Amygdala (tissue), 56 donors: ENCODE measurements at regions not wholly inside any gene's neighbourhood (a gene's known extent, or its start where the extent isn't known, plus 50 kb on each side); places are given as distances from the start of the nearest gene placed in this dataset.
"Not testable (repeated sequence)": the region's sequence is repeated elsewhere in the genome, so short reads cannot be mapped to it uniquely, and the experiment has no call there.

Source experiments
- DNase-seq, 56 donors: peaks; one replicate each; lab custom pipeline; 2025; lab: John Stamatoyannopoulos, UW

DNA sequence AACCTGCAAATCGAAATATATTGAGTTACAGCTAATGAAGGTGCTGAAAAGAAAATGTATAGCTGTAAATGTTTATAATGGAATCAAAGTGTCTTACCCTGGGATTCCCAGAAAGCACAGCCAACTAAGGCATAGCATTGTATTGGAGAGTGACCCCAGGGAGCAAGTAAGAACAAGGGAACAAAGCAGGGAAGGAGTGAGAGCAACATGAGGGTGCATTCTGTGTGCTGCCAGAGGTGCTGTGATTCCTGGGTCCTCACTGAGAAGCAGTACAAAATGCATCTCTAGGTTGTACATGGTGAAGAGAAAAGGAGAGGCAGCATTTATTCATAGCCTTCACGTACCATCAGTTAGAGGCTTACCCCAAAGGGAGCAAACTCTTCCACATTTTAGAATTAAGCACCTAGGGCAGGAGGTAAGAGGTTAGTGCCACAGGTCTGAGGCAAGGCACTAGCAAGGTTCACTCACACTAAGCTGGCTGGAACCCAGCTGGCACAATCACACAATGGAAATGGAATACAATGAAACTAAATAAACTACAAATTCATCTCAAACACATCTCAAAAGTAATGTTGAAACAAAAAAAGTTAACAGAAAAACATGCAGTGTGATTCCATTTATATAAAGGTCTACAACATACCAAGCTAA is 151.5 kb upstream of the C2CD4B start:
- DNase-seq = no peak

DNA sequence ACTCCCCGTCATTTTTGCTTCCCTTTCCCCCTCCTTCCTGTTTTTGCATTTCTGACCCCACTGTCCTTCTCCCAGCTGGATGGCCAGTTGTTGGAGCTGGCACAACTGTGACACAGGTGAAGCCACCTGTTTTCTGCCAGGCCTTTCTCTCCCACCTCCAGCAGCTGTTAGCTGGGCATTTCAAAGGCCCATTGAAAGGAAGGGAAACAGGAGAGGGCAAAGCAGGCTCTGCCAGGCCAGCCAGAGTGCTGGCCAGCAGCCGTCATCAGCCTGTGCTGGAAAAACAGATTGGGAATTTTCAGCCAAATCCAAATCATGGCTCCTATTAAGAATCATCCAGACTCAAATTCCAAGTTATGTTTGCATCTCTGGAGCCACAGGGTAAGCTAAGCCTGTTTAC is 155.2 kb upstream of the C2CD4B start:
- peak in 1 of 56 donors; percentile 29 for DNase-seq

DNA sequence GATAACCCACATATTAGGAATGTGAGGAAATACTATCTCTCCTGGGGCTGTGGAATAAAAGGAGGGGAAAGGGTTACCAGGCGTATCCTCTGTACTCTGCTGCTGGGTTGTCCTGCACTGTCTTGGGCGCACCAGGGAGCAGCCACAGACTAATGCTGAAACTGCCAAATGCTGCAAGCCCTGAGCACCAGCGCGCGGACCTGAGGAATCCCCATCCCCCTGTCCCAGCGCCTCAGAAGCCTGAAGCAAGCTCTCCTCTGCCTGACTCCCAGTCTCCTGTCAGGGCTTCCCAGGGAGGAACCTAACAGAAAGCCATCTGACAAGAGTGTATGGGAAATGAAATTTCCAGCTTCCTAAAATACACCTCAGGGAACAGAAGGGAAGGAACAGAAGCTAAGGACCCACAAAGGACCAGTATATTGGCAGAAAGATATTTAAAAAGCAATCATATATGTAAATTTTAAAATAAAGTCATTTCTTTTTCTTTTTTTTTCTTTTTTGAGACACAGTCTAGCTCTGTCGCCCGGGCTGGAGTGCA is 158.3 kb upstream of the C2CD4B start:
- no peak for DNase-seq

DNA sequence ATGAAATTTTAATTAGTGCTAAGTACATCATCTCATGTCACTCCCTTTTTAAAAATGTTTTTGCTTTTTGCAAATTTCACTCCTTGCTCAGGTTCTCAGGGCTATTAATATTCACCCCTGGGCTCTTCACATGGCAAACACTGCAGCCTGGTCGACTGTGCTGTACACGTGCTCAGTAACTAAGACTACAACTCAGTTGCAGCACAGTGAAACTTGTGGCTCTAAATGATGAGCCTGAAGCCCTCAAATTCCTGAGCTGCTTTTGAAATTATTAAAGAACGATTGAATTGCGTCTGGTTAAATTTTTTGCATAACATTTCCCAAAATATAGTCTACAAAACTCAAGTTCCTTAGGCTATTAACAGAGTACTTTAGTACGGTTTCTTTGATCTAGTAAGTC is 159.3 kb upstream of the C2CD4B start:
- no peak for DNase-seq

- DNase-seq = no peak
Observed at GRCh38 chr15:62325597-62325996, 160.5 kb upstream of the C2CD4B start.

- no peak for DNase-seq
Observed at GRCh38 chr15:62326460-62327011, 161.5 kb upstream of the C2CD4B start.

DNA sequence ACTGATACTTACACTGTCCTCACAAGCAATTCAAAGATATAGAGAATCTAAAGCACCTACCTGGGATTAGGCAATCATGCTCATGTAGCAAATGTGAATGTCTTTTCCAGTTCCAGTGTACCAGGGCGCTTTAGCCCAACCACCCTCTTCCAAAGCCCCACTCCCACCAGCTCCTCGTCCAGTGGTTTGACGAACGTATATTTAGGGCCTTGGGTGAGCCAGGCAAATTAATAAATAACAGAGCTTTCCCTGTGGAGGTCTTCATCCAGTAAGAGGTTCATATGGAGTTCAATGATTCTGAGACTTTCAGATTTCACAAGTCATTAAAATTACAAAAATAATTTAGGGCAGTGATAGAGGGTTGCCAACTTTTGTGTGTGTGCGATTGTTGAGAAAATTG is 162.3 kb upstream of the C2CD4B start:
- no peak for DNase-seq

GRCh38 chr15:62332472-62332871 is 167.4 kb upstream of the C2CD4B start:
- DNase-seq = not testable (repeated sequence)

DNA sequence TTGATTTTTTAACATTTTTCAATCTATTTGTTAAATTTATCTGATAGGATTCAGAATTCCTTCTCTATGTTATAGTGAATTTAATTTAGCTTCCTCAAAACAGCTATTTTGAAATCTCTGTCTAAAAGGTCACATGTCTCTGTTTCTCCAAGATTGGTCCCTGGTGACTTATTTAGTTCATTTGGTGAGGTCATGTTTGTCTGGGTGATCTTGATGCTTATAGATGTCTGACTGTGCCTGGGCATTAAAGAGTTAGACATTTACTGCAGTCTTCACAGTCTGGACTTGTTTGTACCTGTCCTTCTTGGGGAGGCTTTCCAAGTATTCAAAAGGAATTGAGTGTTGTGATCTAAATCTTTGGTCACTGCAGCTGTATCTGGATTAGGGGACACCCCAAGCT is 169.5 kb upstream of the C2CD4B start:
- DNase-seq = no peak

GRCh38 chr15:62337934-62338333 is 172.8 kb upstream of the C2CD4B start:
- DNase-seq = no peak

DNA sequence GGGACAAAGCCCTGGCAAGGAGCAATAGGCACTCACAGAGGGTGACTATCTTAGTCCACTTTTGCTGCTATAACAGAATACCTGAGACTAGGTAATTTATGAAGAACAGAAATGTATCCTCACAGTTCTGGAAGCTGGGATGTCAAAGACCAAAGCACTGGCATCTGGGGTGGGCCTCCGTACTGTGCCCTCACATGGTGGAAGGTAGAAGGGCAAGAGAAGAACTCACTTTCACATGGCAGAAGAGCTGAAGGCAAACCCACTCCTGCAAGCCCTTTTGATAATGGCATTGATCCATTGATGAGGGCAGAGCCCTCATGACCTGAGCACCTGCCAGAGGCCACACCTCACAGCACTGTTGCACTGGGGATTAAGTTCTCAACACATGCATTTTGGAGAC is 173.4 kb upstream of the C2CD4B start:
- DNase-seq = no peak

- no peak for DNase-seq
Observed at GRCh38 chr15:62342959-62343358, 177.9 kb upstream of the C2CD4B start.

- DNase-seq = no peak
Observed at GRCh38 chr15:62343397-62343796, 178.3 kb upstream of the C2CD4B start.

DNA sequence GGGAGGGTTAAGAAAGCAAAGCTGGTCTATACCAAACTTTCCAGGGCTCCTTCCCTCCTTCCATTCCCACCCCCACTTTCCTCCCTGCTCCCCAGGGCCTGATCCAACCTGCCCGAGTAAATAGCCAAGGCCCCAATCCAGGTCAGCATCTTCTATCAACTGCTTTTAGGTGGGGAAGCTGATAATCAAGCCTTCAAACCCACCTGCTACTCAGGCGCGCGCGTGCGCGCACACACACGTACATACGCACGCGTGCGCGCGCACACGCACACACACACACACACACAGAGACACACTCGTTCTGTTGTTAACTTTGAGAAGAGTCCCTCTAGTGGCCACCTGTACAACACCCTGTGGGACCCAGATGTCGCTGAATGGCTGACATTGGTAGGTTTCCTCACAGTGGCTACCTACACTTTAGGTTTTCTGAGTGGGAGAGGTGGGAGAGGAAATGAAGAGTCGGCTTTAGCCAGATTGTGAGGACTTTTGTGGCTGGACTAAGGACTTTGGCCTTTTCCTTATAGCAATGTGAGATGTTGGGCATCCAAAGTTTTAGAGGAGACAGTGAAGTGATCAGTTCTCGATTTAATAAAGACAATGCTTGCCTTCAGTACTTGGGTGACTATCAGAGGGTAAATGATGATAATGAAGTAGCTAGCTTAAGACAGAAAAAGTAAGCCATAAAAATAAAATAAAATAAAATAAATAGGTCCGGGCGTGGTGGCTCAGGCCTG is 179.9 kb upstream of the C2CD4B start:
- peak in 2 of 56 donors; percentile 4 for DNase-seq

DNA sequence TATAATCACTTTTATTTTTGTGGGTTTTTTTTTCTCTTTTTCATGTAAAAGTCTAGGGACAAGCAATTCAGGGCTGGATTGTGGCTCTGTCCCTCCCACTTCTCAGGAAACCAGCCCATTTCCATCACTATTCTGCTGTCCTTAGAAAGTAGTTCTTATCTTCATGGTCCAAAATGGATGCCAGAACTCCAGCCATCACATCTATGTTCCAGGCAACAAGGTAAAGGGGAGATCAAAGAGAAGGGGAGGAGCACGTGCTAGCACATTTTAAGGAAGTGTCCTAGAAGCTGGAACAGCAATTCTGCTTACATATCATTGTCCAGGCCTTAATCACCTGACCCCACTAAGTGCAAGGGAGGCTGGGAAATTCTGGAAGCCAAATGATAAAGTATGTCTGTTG is 181.1 kb upstream of the C2CD4B start:
- DNase-seq = no peak

DNA sequence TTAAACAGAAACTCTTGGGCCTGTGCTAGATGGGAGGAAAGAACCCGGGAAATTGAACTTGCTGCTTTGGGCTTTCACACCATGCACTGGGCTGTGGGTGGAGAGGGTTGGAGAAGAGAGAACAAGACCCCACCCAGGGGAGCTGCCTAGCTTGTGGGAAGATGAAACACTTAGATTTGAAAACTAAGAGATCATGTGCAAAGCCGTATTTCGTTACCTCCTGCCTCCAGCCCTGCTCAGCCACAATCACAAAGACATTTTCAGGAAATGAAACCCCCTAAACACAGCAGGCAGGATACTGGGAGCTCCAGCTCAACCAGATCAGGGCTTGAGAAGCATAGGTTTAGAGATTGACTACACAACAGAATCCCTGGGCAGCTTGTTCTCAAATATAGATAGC is 183.0 kb upstream of the C2CD4B start:
- DNase-seq = no peak

DNA sequence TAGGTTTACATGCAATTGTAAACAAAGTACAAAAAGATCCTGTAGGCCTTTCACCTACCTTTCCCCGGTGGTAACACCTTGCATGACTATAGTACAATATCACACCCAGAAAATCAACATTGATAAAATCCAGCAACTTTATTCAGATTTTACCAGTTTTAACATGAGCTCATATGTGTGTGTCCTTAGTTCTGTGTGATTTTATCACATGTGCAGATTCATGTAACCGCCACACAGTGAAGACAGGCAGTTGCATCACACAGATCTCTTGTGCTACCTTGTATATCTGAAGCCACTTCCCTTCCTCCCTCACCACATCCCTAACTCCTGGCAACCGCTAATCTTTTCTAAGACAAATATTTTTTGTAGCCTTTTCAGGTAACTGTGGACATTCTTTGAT is 183.5 kb upstream of the C2CD4B start:
- DNase-seq = no peak

DNA sequence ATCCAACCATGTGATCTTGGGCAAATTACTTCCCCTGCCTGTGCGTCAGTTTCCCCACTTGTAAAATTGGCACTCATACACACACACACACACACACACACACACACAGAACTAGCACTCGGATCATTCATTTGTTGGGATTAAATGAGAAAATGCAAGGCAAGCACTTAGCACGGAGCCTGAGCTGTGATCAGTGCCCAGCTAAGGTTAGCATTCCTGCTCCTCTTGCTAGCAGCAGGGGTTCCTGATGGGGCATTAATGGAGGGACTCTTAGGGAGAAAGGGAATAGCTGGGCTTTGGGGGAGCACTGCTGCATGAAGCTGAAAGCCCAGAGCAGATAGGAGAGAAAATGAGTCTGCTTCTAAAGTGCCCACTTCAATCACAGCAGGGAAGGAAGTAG is 187.7 kb upstream of the C2CD4B start:
- DNase-seq = no peak

DNA sequence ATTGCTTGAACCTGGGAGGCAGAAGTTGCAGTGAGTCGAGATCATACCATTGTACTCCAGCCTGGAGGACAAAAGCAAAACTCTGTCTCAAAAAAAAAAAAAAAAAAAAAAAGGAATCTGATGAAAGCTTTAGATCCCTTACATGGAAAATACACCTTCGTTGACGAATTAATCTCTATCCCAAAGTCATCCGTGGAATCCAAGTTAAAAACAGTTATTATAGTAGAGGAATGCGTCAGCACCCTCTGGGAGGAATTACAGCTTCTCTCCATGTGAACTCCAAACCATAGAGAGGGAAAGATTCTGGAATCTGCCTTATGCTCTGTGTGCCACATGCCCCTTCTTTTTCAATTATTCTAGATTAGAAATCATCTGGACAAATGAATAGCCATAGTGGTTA is 192.3 kb upstream of the C2CD4B start:
- no peak for DNase-seq

DNA sequence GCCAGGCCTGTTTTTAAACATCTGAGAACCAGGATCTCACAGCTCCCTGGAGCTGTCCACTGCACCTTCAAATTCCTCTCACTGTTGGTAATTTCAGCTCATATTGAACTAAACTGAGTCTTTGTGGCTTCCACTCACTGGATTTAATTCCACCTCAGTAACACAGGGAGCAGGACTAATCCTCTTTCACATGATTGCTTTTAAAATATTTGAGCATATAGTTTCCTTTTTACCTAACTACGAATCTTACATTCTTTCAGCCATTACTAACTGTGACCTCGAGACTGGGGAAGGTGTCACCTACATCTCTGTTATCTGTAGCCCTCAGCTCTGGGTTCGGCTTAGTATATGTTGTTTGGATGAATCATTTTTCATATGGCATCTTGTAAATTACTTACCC is 194.3 kb upstream of the C2CD4B start:
- DNase-seq = no peak

DNA sequence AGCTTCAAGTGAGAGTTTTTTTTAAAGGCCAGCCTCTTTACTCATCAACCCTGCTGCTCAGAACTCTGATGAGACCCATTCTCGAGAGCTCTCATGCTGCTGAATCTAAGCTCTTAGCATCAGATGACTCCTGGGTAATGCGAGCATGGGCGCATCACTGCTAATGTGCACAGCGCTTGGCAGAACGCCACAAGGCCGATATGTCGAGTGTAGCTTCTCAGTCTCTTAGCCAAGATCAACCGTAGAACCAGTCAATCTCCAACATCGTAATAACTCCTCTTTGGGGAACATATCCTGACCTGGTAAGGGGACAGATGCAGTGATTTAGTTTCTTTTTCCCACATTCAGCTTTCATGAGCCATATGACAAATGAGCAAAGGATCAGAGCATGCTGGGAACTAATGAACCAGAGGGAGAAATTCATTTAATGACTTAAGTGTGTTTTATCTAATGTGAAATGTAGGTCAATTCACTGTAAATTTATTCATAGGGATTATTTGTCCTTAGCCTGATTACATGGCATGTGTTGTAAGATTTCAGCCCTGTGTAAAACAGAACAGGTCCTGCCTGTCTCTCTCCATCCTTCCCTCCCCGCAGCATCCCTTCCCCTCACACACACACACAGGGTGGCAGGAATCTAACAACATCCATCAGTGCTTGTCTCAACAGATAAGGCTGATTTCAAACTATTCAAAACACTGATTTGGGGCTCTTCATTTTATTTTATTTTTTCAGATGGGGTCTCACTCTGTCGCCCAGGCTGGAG is 195.4 kb upstream of the C2CD4B start:
- no peak for DNase-seq
